HG02884 (cell line): ENCODE measurements at regions not wholly inside any gene's neighbourhood (a gene's known extent, or its start where the extent isn't known, plus 50 kb on each side); places are given as distances from the start of the nearest gene placed in this dataset.
"Not testable (repeated sequence)": the region's sequence is repeated elsewhere in the genome, so short reads cannot be mapped to it uniquely, and the experiment has no call there.

Experiments used
- ATAC-seq: cut with Tn5 transposase; IDR thresholded peaks from one replicate; pipeline ENCODE4 v1.9.1; 2021; ENCODE audit warnings: mild to moderate bottlenecking, moderate library complexity; ENCODE audit not compliant: unreplicated experiment

DNA sequence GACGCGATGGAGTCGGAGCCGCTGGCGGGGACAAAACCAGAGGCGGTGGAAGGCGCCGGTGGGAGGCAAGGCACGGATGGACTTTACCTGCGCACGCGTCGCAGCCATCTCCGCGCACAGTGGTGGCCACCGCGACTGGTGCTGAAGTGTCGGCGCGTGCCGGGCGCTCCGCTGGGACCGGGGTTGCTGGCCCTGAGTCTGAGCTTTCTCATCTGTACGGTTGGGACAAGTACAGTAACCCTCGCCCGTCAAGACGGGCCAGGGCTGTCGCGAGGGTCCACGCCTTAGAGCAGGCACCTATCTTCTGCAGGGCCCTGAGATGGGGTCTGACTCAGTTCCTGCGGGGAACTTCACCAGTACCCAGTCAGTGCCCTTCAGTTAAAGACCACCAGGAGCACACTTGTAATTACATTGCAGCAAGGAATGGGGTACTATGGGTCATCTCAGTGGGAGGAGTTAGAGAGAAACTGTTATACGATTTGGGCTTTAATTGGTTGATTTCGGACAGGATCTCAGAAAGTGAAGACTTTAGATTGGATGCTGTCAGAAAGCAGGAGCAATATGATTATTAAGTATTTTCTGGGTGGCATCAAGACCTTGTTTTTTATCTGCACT is 385.6 kb downstream of the SPATA31A6 start:
- ATAC-seq: not testable (repeated sequence)

- not testable (repeated sequence) for ATAC-seq
Observed at GRCh38 chr9:42577851-42578250, 394.4 kb downstream of the SPATA31A6 start.
